HepG2 (cell line): ENCODE measurements at regions not wholly inside any gene's neighbourhood (a gene's known extent, or its start where the extent isn't known, plus 50 kb on each side); places are given as distances from the start of the nearest gene placed in this dataset.
A peak's percentile ranks its signal among the peaks of the same experiment; 100 is the strongest.

Source experiments
- ATAC-seq: fragments of 200-7000 bp; cut with Tn5 transposase; 3 replicates; pipeline ENCODE4 v1.9.1; 2020; ENCODE audit warnings: mild to moderate bottlenecking, moderate library complexity
- BruUV-seq: library from RNA; stranded (reverse); fragments of 400-500 nt; replicated peaks from 2 replicates; lab custom pipeline; 2021; lab: Mats Ljungman, UMichigan
- CTCF ChIA-PET: fragments of 300-600 bp; formaldehyde crosslinking; extraction: SDS; loops from one replicate; lab custom pipeline; 2021; ENCODE audit warnings: low total read pairs, inconsistent platforms, low intra/inter-chr PET ratio; lab: Yijun Ruan, JAX
- POLR2A ChIA-PET: fragments of 350-600 bp; sonication (Branson Sonifier 250); formaldehyde crosslinking; loops from one replicate; lab custom pipeline; 2020; ENCODE audit warnings: antibody characterized with exemption, inconsistent platforms; lab: Yijun Ruan, JAX
- DNase-seq: peaks from one replicate; pipeline ENCODE4 v3.0.0-alpha.2; 2015; ENCODE audit warnings: low spot score
- FAIRE-seq: peaks from 3 replicates; lab custom pipeline; 2011; peaks lifted over from hg19 to GRCh38; lab: Jason Lieb, UNC
- H2AFZ ChIP-seq: one replicate; pipeline ENCODE4 v1.6.1; 2011; ENCODE audit warnings: low read length, inconsistent platforms
- H3K27ac ChIP-seq: fragments of 300-600 bp; 3 replicates; pipeline ENCODE4 v1.8.0; 2011; ENCODE audit warnings: mixed run types, mild to moderate bottlenecking, mixed read lengths, low read length, inconsistent platforms; ENCODE audit not compliant: insufficient read depth; ENCODE audit errors: extremely low read length
- H3K27me3 ChIP-seq, 2 experiments: fragments of 200-600 bp in 1 of 2; 2 replicates in 1 of 2; 3 replicates in 1 of 2; pipeline versions ENCODE4 v1.6.0 to v1.8.0; 2011; ENCODE audit warnings: low read length in 2 of 2, mild to moderate bottlenecking in 2 of 2, moderate library complexity in 2 of 2, inconsistent platforms in 1 of 2; ENCODE audit not compliant: insufficient read depth in 2 of 2, control insufficient read depth in 1 of 2
- H3K36me3 ChIP-seq, 2 experiments: fragments of 200-600 bp in 1 of 2; replicated peaks in 1 of 2; 2 replicates in 1 of 2; 3 replicates in 1 of 2; pipeline versions ENCODE4 v1.5.1 to v1.8.0; 2011; ENCODE audit warnings: low read length in 2 of 2, inconsistent platforms in 1 of 2; ENCODE audit not compliant: insufficient read depth in 2 of 2, control insufficient read depth in 1 of 2
- H3K4me1 ChIP-seq: 2 replicates; pipeline ENCODE4 v1.5.1; 2012; ENCODE audit warnings: low read length, inconsistent platforms; ENCODE audit not compliant: insufficient read depth
- H3K4me2 ChIP-seq: 2 replicates; pipeline ENCODE4 v1.6.0; 2011; ENCODE audit warnings: low read depth, low read length, inconsistent platforms
- H3K4me3 ChIP-seq, 3 experiments: fragments of 200-600 bp in 1 of 3; sonication (generic), shearing (Covaris generic) in 1 of 3; replicated peaks in 1 of 3; 2 replicates each; pipeline ENCODE4 v1.5.1; 2011 to 2016; ENCODE audit warnings: low read length in 3 of 3, inconsistent platforms in 2 of 3, low read depth in 2 of 3, mild to moderate bottlenecking in 2 of 3, control low read depth in 1 of 3, mixed read lengths in 1 of 3; ENCODE audit not compliant: insufficient read depth in 1 of 3
- H3K79me2 ChIP-seq: one replicate; pipeline ENCODE4 v1.6.1; 2011; ENCODE audit warnings: low read length, inconsistent platforms; ENCODE audit not compliant: insufficient read depth
- H3K9ac ChIP-seq: 2 replicates; pipeline ENCODE4 v1.6.0; 2011; ENCODE audit warnings: mild to moderate bottlenecking, low read depth, low read length, inconsistent platforms; ENCODE audit not compliant: insufficient read depth
- H3K9me3 ChIP-seq: 2 replicates; pipeline ENCODE4 v1.5.1; 2012; ENCODE audit warnings: mild to moderate bottlenecking, low read length
- H4K20me1 ChIP-seq: 2 replicates; pipeline ENCODE4 v1.6.0; 2011; ENCODE audit warnings: inconsistent platforms, mild to moderate bottlenecking, low read length, moderate library complexity; ENCODE audit not compliant: insufficient read depth
- NR2F1 ChIP-seq, 2 experiments: fragments of 450-650 bp in 1 of 2; formaldehyde crosslinking in 1 of 2; IDR thresholded peaks; 2 replicates each; pipeline versions ENCODE4 v1.5.0 to v1.6.1; 2016 to 2020; ENCODE audit warnings: mild to moderate bottlenecking in 1 of 2, missing compliant biosample characterization in 1 of 2, missing genetic modification reagents in 1 of 2, moderate library complexity in 1 of 2
- ZNF709 ChIP-seq: sonication (generic); formaldehyde crosslinking; IDR thresholded peaks from 2 replicates; pipeline ENCODE4 v1.5.0; 2020; ENCODE audit warnings: mild to moderate bottlenecking, missing genetic modification reagents
- ZNF749 ChIP-seq: sonication (generic); formaldehyde crosslinking; IDR thresholded peaks from 2 replicates; pipeline ENCODE4 v1.8.0; 2022; ENCODE audit warnings: mild to moderate bottlenecking, missing genetic modification reagents, moderate library complexity, borderline replicate concordance
- WGBS: methylation state at CpG from one replicate; pipeline ENCODE4 v1.1.6; 2017; ENCODE audit warnings: low lambda C conversion rate; 5-methylcytosine and 5-hydroxymethylcytosine counted together
- in situ Hi-C: cut with HindIII; loops from 2 replicates; pipeline ENCODE4 v1.10.0; 2017; ENCODE audit warnings: low pct_unique_long_range_greater_than_20kb; ENCODE audit not compliant: extremely low pct_ligation_motif_present
- intact Hi-C: fragments of 100-400 bp; cut with micrococcal nuclease; formaldehyde crosslinking; loops from one replicate; pipeline ENCODE4 v1.10.0; 2022; ENCODE audit not compliant: unreplicated experiment
- TF ChIP-seq, protein P1 (sequence below): sonication (generic); formaldehyde crosslinking; IDR thresholded peaks from 2 replicates; pipeline ENCODE4 v1.5.0; 2020; ENCODE audit warnings: missing genetic modification reagents

GRCh38 chr14:23816371-23816770 lies 137.2 kb upstream of the DHRS4 start (continued):
- TF ChIP-seq ZNF709 (CRISPR knock-in tag) (no peak), ZNF749 (no peak)

- ChIA-PET CTCF (no interaction called here), POLR2A (no interaction called here)
- no peak for DNase-seq
- no peak overlapping the region for H3K27ac ChIP-seq
- no peaks in the 10 kb centered on the region for H3K27me3 ChIP-seq
- intact Hi-C loops: no loop called here
- WGBS: 32% methylated on average over 4 of the region's 4 CpGs
- H3K79me2 ChIP-seq: no peaks in the 10 kb centered on the region
- H3K4me1 ChIP-seq: no peaks in the 10 kb centered on the region
- in situ Hi-C loops: no loop called here
- no TSS peak for BruUV-seq
- no peak overlapping the region for H3K4me3 ChIP-seq
- no peak for TF ChIP-seq NR2F1 (CRISPR knock-in tag; IDR thresholded peaks at IDR 0.05)
- TF ChIP-seq, protein P1, sequence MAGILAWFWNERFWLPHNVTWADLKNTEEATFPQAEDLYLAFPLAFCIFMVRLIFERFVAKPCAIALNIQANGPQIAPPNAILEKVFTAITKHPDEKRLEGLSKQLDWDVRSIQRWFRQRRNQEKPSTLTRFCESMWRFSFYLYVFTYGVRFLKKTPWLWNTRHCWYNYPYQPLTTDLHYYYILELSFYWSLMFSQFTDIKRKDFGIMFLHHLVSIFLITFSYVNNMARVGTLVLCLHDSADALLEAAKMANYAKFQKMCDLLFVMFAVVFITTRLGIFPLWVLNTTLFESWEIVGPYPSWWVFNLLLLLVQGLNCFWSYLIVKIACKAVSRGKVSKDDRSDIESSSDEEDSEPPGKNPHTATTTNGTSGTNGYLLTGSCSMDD (CRISPR knock-in tag): no peak
- H3K36me3 ChIP-seq: no peaks in the 10 kb centered on the region
- no peaks in the 10 kb centered on the region for H4K20me1 ChIP-seq
- no peak overlapping the region for H2AFZ ChIP-seq
- no peak for FAIRE-seq
- no peaks in the 10 kb centered on the region for H3K9me3 ChIP-seq
- H3K4me2 ChIP-seq: no peak overlapping the region
- no peak overlapping the region for H3K9ac ChIP-seq
- peak; percentile 63 for ATAC-seq
These were observed 136.3 kb upstream of the DHRS4 start for GRCh38 chr14:23817164-23817767.
